Activated T-cell treated with anti-CD3 and anti-CD28 coated beads for 48 hours (primary cell): ENCODE measurements at regions not wholly inside any gene's neighbourhood (a gene's known extent, or its start where the extent isn't known, plus 50 kb on each side); places are given as distances from the start of the nearest gene placed in this dataset.

Source experiments
- DNase-seq: peaks from one replicate; pipeline ENCODE4 v3.0.0-alpha.2; 2020; ENCODE audit warnings: low read depth

GRCh38 chr1:56442290-56442877, 137.0 kb downstream of the PLPP3 start:
- DNase-seq: no peak

- no peak for DNase-seq
Observed at GRCh38 chr1:56441601-56442000, 137.8 kb downstream of the PLPP3 start.

GRCh38 chr1:56439610-56440264, 139.6 kb downstream of the PLPP3 start:
- no peak for DNase-seq

GRCh38 chr1:56438901-56439551, 140.3 kb downstream of the PLPP3 start:
- no peak for DNase-seq

- no peak for DNase-seq
Observed at GRCh38 chr1:56437959-56438358, 141.4 kb downstream of the PLPP3 start.

GRCh38 chr1:56436912-56437417, 142.4 kb downstream of the PLPP3 start:
- no peak for DNase-seq

- no peak for DNase-seq
Observed at GRCh38 chr1:56436296-56436695, 143.1 kb downstream of the PLPP3 start.

GRCh38 chr1:56435434-56436262, 143.7 kb downstream of the PLPP3 start:
- no peak for DNase-seq

- no peak for DNase-seq
Observed at GRCh38 chr1:56434740-56435139, 144.6 kb downstream of the PLPP3 start.

GRCh38 chr1:56434025-56434424, 145.3 kb downstream of the PLPP3 start:
- DNase-seq: no peak

- no peak for DNase-seq
Observed at GRCh38 chr1:56433056-56433577, 146.2 kb downstream of the PLPP3 start.

- DNase-seq: no peak
Observed at GRCh38 chr1:56432166-56432971, 147.0 kb downstream of the PLPP3 start.

- DNase-seq: no peak
Observed at GRCh38 chr1:56430141-56430839, 149.1 kb downstream of the PLPP3 start.

- DNase-seq: no peak
Observed at GRCh38 chr1:56429288-56429687, 150.1 kb downstream of the PLPP3 start.

- DNase-seq: no peak
Observed at GRCh38 chr1:56426587-56427381, 152.6 kb downstream of the PLPP3 start.

GRCh38 chr1:56425494-56426037, 153.8 kb downstream of the PLPP3 start:
- no peak for DNase-seq

GRCh38 chr1:56424744-56425493, 154.4 kb downstream of the PLPP3 start:
- no peak for DNase-seq

GRCh38 chr1:56423716-56424115, 155.6 kb downstream of the PLPP3 start:
- no peak for DNase-seq

GRCh38 chr1:56418151-56418631, 161.2 kb downstream of the PLPP3 start:
- no peak for DNase-seq
